Hepatocyte (in vitro differentiated cells): ENCODE measurements at regions not wholly inside any gene's neighbourhood (a gene's known extent, or its start where the extent isn't known, plus 50 kb on each side); places are given as distances from the start of the nearest gene placed in this dataset.
"Not testable (repeated sequence)": the region's sequence is repeated elsewhere in the genome, so short reads cannot be mapped to it uniquely, and the experiment has no call there.

Experiments
- EZH2 ChIP-seq: fragments of 200-600 bp; sonication (generic); IDR thresholded peaks from 2 replicates; pipeline ENCODE4 v1.6.1; 2016; ENCODE audit warnings: antibody characterized with exemption, mild to moderate bottlenecking, borderline replicate concordance
- TF ChIP-seq, protein P1 (sequence below): fragments of 200-600 bp; sonication (generic); IDR thresholded peaks from 2 replicates; pipeline ENCODE4 v1.5.1; 2016; ENCODE audit warnings: antibody characterized with exemption, mild to moderate bottlenecking; ENCODE audit not compliant: poor library complexity

DNA sequence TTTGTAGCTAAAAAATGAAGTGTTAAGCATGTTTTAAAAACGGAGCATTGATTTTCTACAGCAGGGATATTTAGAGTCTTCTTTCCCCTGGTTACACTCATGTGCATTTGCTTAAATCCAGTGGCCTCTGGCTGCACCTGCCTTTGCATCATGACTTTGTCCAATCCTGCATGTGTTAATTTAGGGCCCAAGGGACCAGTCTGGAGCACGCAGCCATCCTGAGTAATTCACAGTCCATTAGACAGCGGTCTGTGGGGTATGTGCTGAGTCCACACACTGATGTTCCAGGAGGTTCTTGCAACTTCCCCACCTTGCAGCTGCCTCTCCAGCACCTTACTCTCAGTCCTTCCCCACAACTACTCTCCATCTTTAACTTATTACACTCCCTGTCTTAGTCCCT, 60.7 kb upstream of the DPP6 start:
- TF ChIP-seq, protein P1, sequence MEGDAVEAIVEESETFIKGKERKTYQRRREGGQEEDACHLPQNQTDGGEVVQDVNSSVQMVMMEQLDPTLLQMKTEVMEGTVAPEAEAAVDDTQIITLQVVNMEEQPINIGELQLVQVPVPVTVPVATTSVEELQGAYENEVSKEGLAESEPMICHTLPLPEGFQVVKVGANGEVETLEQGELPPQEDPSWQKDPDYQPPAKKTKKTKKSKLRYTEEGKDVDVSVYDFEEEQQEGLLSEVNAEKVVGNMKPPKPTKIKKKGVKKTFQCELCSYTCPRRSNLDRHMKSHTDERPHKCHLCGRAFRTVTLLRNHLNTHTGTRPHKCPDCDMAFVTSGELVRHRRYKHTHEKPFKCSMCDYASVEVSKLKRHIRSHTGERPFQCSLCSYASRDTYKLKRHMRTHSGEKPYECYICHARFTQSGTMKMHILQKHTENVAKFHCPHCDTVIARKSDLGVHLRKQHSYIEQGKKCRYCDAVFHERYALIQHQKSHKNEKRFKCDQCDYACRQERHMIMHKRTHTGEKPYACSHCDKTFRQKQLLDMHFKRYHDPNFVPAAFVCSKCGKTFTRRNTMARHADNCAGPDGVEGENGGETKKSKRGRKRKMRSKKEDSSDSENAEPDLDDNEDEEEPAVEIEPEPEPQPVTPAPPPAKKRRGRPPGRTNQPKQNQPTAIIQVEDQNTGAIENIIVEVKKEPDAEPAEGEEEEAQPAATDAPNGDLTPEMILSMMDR: not testable (repeated sequence)
- TF ChIP-seq EZH2: not testable (repeated sequence)
